ENCODE measurements at regions not wholly inside any gene's neighbourhood (a gene's known extent, or its start where the extent isn't known, plus 50 kb on each side); places are given as distances from the start of the nearest gene placed in this dataset.

DNA sequence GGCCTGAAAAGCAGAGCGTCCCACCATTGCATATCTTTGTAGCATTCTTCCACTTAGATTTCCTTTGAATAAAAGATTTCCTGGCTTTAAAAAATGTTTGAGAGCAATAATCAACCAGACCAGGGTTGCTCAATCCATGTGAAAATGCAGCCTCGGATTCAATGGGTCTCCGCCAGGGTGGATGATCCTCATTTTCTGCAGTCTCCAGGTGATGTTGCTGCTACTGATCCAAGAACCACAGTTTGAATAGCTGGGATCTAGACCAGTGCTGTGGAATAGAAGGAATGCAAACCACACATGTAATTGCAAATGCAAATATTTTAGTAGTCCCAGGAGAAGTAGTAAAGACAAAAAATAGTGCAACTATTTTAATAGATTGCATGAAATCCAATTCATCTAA is 317.6 kb downstream of the IRX1 start:
- Histone ChIP-seq H3K4me3 (no peak overlapping the region), H3K27ac (no peak overlapping the region), H3K36me3 (no peaks in the 10 kb centered on the region), H3K27me3 (peaks cover 4% of the 10 kb centered on the region), H3K9me3 (peaks cover 0 to 5% (median 0%) of the 10 kb centered on the region in 3 donors), H3K4me1 (no peaks in the 10 kb centered on the region)
- no peak for ATAC-seq
- no peak for TF ChIP-seq POLR2AphosphoS5 (IDR thresholded peaks at IDR 0.05)
- TF ChIP-seq EP300 (IDR thresholded peaks at IDR 0.05), result no peak
- TF ChIP-seq, protein P1, sequence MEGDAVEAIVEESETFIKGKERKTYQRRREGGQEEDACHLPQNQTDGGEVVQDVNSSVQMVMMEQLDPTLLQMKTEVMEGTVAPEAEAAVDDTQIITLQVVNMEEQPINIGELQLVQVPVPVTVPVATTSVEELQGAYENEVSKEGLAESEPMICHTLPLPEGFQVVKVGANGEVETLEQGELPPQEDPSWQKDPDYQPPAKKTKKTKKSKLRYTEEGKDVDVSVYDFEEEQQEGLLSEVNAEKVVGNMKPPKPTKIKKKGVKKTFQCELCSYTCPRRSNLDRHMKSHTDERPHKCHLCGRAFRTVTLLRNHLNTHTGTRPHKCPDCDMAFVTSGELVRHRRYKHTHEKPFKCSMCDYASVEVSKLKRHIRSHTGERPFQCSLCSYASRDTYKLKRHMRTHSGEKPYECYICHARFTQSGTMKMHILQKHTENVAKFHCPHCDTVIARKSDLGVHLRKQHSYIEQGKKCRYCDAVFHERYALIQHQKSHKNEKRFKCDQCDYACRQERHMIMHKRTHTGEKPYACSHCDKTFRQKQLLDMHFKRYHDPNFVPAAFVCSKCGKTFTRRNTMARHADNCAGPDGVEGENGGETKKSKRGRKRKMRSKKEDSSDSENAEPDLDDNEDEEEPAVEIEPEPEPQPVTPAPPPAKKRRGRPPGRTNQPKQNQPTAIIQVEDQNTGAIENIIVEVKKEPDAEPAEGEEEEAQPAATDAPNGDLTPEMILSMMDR (IDR thresholded peaks at IDR 0.05), result no peak
- no peak for TF ChIP-seq POLR2A (IDR thresholded peaks at IDR 0.05)
- WGBS, 2 donors (ENCODE audit: low coverage in 1 of 2), result 62 to 78% methylated on average over 2 to 3 of the region's 3 CpGs

DNA sequence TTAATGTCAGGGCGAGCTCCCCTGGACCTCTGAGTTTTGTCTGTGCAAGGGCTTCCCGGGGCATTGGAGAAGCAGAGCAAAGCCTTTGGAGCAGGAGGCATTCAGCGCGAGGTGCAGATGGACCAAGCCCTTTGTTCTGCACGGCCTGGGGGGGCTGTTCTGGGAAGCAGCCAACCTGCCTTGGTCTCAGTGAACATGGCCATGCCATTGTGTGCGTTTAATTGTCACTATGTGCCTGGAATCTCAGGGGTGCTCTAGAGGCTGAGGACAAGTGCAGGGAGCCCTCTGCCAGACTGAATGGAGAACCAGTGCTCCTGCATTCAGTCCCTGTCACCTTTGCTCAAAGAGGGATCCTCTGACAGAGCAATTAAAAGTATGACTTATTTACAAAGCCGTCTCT is 329.4 kb downstream of the IRX1 start:
- Histone ChIP-seq H3K36me3 (no peaks in the 10 kb centered on the region), H3K9me3 (peaks cover 0 to 8% (median 0%) of the 10 kb centered on the region in 3 donors), H3K4me3 (no peak overlapping the region), H3K4me1 (no peaks in the 10 kb centered on the region), H3K27ac (no peak overlapping the region), H3K27me3 (no peaks in the 10 kb centered on the region)
- TF ChIP-seq, protein P1 (IDR thresholded peaks at IDR 0.05), result no peak
- no peak for TF ChIP-seq EP300 (IDR thresholded peaks at IDR 0.05)
- no peak for TF ChIP-seq POLR2A (IDR thresholded peaks at IDR 0.05)
- TF ChIP-seq POLR2AphosphoS5 (IDR thresholded peaks at IDR 0.05), result no peak
- no CpG with 5 or more reads among the region's 7 CpGs for WGBS, 2 donors (ENCODE audit: low coverage in 1 of 2)
- no peak for ATAC-seq

DNA sequence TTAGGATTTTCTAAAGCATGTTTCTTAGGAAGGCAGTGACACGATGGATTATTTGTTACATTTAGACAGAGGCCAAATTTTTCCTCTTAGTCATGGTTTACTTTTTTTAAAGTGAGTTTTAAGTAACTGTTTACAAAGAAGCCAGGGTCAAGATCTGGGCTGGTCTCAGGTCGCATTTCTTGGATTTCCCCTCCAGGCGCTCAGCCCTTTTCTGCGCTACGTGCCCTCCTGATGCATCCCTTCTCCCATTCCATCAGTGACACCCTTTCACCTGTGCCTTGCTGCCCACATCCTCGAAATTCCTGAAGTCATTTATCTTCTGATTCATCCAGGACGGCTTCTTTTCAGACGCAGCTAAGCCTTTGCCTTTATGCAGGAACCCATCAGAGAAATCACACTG is 330.3 kb downstream of the IRX1 start:
- H3K4me3 ChIP-seq, result no peak overlapping the region
- TF ChIP-seq POLR2A (IDR thresholded peaks at IDR 0.05) (no peak), POLR2AphosphoS5 (IDR thresholded peaks at IDR 0.05) (no peak), EP300 (IDR thresholded peaks at IDR 0.05) (no peak)
- TF ChIP-seq, protein P1 (IDR thresholded peaks at IDR 0.05), result no peak
- H3K27ac ChIP-seq, result no peak overlapping the region
- H3K27me3 ChIP-seq, result no peaks in the 10 kb centered on the region
- H3K36me3 ChIP-seq, result no peaks in the 10 kb centered on the region
- ATAC-seq, result no peak
- H3K4me1 ChIP-seq, result no peaks in the 10 kb centered on the region
- 8 to 33% methylated on average over 4 to 8 of the region's 8 CpGs for WGBS, 2 donors (ENCODE audit: low coverage in 1 of 2)
- H3K9me3 ChIP-seq, result peaks cover 0 to 8% (median 0%) of the 10 kb centered on the region in 3 donors

DNA sequence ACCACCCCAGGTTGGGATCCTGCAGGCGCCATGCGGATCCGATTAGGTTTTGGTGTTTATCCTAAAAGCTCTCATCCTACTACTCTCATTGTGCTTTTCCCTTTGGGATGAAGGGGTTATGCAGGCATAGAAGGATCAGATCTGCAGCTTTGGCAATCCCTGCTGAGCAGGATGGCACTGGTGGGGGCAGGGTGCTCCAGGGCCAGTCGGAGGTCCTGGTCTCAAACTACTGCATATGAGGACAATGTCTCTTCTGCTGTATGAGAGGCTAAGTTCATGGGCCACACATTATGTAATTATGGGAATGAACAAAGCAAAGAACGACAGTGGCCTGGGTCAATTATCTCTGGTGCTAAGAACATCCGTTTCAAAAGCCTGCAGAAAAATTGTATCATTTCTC is 334.2 kb downstream of the IRX1 start:
- ATAC-seq, result no peak

DNA sequence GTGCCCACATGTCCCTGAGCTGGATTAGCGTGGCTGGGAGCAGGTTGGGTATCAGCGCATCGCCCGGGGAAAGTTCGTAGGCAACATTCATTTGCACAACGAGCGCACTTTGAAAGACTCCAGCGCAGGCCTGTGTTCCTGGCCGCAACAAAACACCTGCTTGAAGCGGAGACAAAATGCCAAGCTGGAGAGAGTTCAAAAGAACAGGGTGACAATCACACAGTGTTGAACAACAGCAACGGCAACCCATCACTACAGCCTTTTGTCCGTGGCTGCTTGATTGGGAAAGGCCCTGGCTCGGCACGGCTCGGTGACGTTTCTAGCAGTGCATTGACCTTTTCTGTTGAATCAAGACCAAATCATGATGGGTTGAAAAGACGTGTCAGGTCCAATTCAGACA is 336.3 kb downstream of the IRX1 start:
- H3K27ac ChIP-seq, result no peak overlapping the region
- no peaks in the 10 kb centered on the region for H3K27me3 ChIP-seq
- TF ChIP-seq, protein P1 (IDR thresholded peaks at IDR 0.05), result no peak
- no peak for TF ChIP-seq POLR2A (IDR thresholded peaks at IDR 0.05)
- no peak for TF ChIP-seq EP300 (IDR thresholded peaks at IDR 0.05)
- TF ChIP-seq POLR2AphosphoS5 (IDR thresholded peaks at IDR 0.05), result no peak
- H3K4me3 ChIP-seq, result no peak overlapping the region
- H3K4me1 ChIP-seq, result no peaks in the 10 kb centered on the region
- peaks cover 0 to 8% (median 0%) of the 10 kb centered on the region in 3 donors for H3K9me3 ChIP-seq
- 85 to 86% methylated on average over 9 to 16 of the region's 17 CpGs for WGBS, 2 donors (ENCODE audit: low coverage in 1 of 2)
- ATAC-seq, result no peak
- H3K36me3 ChIP-seq, result no peaks in the 10 kb centered on the region

More for the DNA sequence above, 334.2 kb downstream of the IRX1 start:
- H3K36me3 ChIP-seq, result no peaks in the 10 kb centered on the region
- 40 to 80% methylated on average over 2 to 3 of the region's 6 CpGs for WGBS, 2 donors (ENCODE audit: low coverage in 1 of 2)
- TF ChIP-seq, protein P1 (IDR thresholded peaks at IDR 0.05), result no peak
- no peak for TF ChIP-seq POLR2A (IDR thresholded peaks at IDR 0.05)
- no peak overlapping the region for H3K4me3 ChIP-seq
- no peak overlapping the region for H3K27ac ChIP-seq
- peaks cover 0 to 8% (median 0%) of the 10 kb centered on the region in 3 donors for H3K9me3 ChIP-seq
- H3K27me3 ChIP-seq, result no peaks in the 10 kb centered on the region
- H3K4me1 ChIP-seq, result no peaks in the 10 kb centered on the region
